K562 (cell line): ENCODE measurements at regions not wholly inside any gene's neighbourhood (a gene's known extent, or its start where the extent isn't known, plus 50 kb on each side); places are given as distances from the start of the nearest gene placed in this dataset.

Experiments used
- NBN ChIP-seq: fragments of 450-650 bp; IDR thresholded peaks from 2 replicates; pipeline ENCODE4 v1.6.1; 2016; ENCODE audit warnings: low read depth, mild to moderate bottlenecking
- NCOA1 ChIP-seq: fragments of 450-650 bp; IDR thresholded peaks from 2 replicates; pipeline ENCODE4 v1.6.1; 2016; ENCODE audit warnings: low read depth
- ZBTB40 ChIP-seq, 2 experiments: fragments of 450-650 bp in 1 of 2; sonication (generic) in 1 of 2; formaldehyde crosslinking in 1 of 2; IDR thresholded peaks; 2 replicates each; pipeline versions ENCODE4 v1.7.1 to v1.9.0; 2016 to 2022; ENCODE audit warnings: inconsistent platforms in 1 of 2, mild to moderate bottlenecking in 1 of 2, missing genetic modification reagents in 1 of 2

GRCh38 chr20:17107127-17107526 lies 119.7 kb upstream of the PCSK2 start (continued):
- TF ChIP-seq ZBTB40 (IDR thresholded peaks at IDR 0.05), result no peak
- TF ChIP-seq ZBTB40 (CRISPR knock-in tag; IDR thresholded peaks at IDR 0.05), result no peak
- no peak for TF ChIP-seq NCOA1
- no peak for TF ChIP-seq NBN
